OCI-LY3 (cell line): ENCODE measurements at regions not wholly inside any gene's neighbourhood (a gene's known extent, or its start where the extent isn't known, plus 50 kb on each side); places are given as distances from the start of the nearest gene placed in this dataset.

ENCODE experiments used
- CTCF ChIP-seq: fragments of 200-600, 300-600 bp; sonication (generic); IDR thresholded peaks from 2 replicates; pipeline ENCODE4 v1.5.1; 2014; ENCODE audit warnings: antibody characterized with exemption, low read length, low read depth
- EZH2phosphoT487 ChIP-seq: fragments of 200-600 bp; shearing (Covaris generic); IDR thresholded peaks from 2 replicates; pipeline ENCODE4 v1.6.1; 2018; ENCODE audit warnings: antibody characterized with exemption, mixed run types, low read depth

- no peak for TF ChIP-seq CTCF
- TF ChIP-seq EZH2phosphoT487 = no peak
These were observed 1163.0 kb downstream of the TAF11L14 start for GRCh38 chr5:18797222-18797621.
